ENCODE measurements at regions not wholly inside any gene's neighbourhood (a gene's known extent, or its start where the extent isn't known, plus 50 kb on each side); places are given as distances from the start of the nearest gene placed in this dataset.

DNA sequence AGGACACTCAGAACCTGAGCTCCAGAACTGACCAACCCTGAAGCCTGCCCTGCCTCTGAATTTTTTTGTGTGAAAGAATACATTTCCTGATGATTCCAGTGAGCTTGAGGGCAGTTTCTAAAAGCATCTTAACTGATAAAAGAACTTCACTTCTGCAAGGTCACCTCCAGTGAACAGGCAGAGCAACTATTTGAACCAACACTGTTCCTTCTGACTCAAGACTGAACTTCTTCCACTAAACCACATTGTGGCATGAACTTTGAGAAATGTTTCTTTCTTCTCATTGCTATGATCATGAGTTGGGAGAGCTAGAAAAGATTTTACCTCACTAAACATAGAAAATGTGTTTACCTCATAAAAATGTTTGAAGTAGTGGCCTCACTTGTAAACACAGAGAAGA is 83.8 kb upstream of the SERTAD2 start:
- no peak overlapping the region for H2BK5ac ChIP-seq (ENCODE audit: low read depth, low read length)
- no peak overlapping the region for H2AFZ ChIP-seq (ENCODE audit: low read length)
- no peaks in the 10 kb centered on the region for H3K23me2 ChIP-seq (ENCODE audit: low read depth, low read length)
- no peak overlapping the region for H2BK15ac ChIP-seq (ENCODE audit: low read length)
- H3K18ac ChIP-seq (ENCODE audit: extremely low read depth, low read length), result no peak overlapping the region
- FAIRE-seq, result no peak
- H3K4me3 ChIP-seq (ENCODE audit: extremely low read depth in 1 of 4, insufficient read depth in 2 of 4, low read depth in 3 of 4, low read length in 4 of 4), result no peak overlapping the region
- H4K20me1 ChIP-seq (replicated peaks in 1 of 2; ENCODE audit: control insufficient read depth in 1 of 2, insufficient read depth in 2 of 2, low read length in 2 of 2), result no peaks in the 10 kb centered on the region
- no peak overlapping the region for H3K23ac ChIP-seq (ENCODE audit: insufficient read length)
- ChIA-PET POLR2A (ENCODE audit: partially characterized antibody) (no interaction called here), CTCF (ENCODE audit: partially characterized antibody) (interaction anchor here (0.7 to 2.4 kb wide), 5 partner anchors 10 to 64 kb away, joined by 3 to 5 read pairs (median 3); no protein-coding TSS in a partner anchor)
- no peaks in the 10 kb centered on the region for H3K79me1 ChIP-seq (ENCODE audit: low read depth, low read length)
- no peak for DNase-seq (ENCODE audit: low read depth in 1 of 2, low spot score in 2 of 2)
- H3K27ac ChIP-seq (ENCODE audit: low read depth, low read length), result no peak overlapping the region
- H3K36me3 ChIP-seq (ENCODE audit: control insufficient read depth in 2 of 4, insufficient read depth in 4 of 4, low read length in 3 of 4), result no peaks in the 10 kb centered on the region
- no peaks in the 10 kb centered on the region for H3K27me3 ChIP-seq (replicated peaks in 1 of 4; ENCODE audit: control insufficient read depth in 3 of 4, extremely low read depth in 1 of 4, insufficient read depth in 3 of 4, low read length in 3 of 4)
- no peaks in the 10 kb centered on the region for H3K9me3 ChIP-seq (ENCODE audit: insufficient read depth in 2 of 2, low read depth in 1 of 2, low read length in 1 of 2)
- H3K56ac ChIP-seq (replicated peaks; ENCODE audit: insufficient read length, low read depth, low read length), result no peak overlapping the region
- no peak overlapping the region for H3K9ac ChIP-seq (replicated peaks in 1 of 4; ENCODE audit: extremely low read depth in 1 of 4, low read depth in 3 of 4, low read length in 3 of 4)
- H3K4me1 ChIP-seq (replicated peaks in 1 of 4; ENCODE audit: control insufficient read depth in 3 of 4, insufficient read depth in 4 of 4, low read length in 3 of 4), result no peaks in the 10 kb centered on the region
- no peak overlapping the region for H4K5ac ChIP-seq (ENCODE audit: insufficient read length, low read depth, low read length)
- no peak overlapping the region for H3K4me2 ChIP-seq (ENCODE audit: insufficient read depth in 1 of 2, low read depth in 2 of 2, low read length in 2 of 2)
- no peak overlapping the region for H3K14ac ChIP-seq (ENCODE audit: insufficient read length)
- H3K79me2 ChIP-seq (ENCODE audit: control insufficient read depth in 1 of 2, insufficient read depth in 2 of 2, low read length in 2 of 2), result no peaks in the 10 kb centered on the region
- H3K4ac ChIP-seq (replicated peaks; ENCODE audit: insufficient read length, low read depth, low read length), result no peak overlapping the region
- H2BK20ac ChIP-seq (ENCODE audit: low read length), result no peak overlapping the region
- no peak overlapping the region for H4K91ac ChIP-seq (replicated peaks; ENCODE audit: insufficient read length, low read length)
- no peak overlapping the region for H2BK12ac ChIP-seq (ENCODE audit: low read depth, low read length)
- no peak overlapping the region for H2BK120ac ChIP-seq (replicated peaks; ENCODE audit: low read depth, low read length)
- no peak overlapping the region for H2AK5ac ChIP-seq (ENCODE audit: low read depth, low read length)
- no peak overlapping the region for H4K8ac ChIP-seq (ENCODE audit: extremely low read depth, insufficient read depth, low read length)
- no peak for TF ChIP-seq TAF1 (IDR thresholded peaks at IDR 0.05; ENCODE audit: low read depth, low read length)
- TF ChIP-seq RAD21 (IDR thresholded peaks at IDR 0.05 in 1 of 2, conservative IDR thresholded peaks at IDR 0.05 in 1 of 2; ENCODE audit: low read depth in 2 of 2, low read length in 2 of 2), result no peak
- TF ChIP-seq JUN (IDR thresholded peaks at IDR 0.05; ENCODE audit: low read depth, low read length), result no peak
- no peak for TF ChIP-seq USF2 (IDR thresholded peaks at IDR 0.05; ENCODE audit: low read length)
- no peak for TF ChIP-seq NRF1 (IDR thresholded peaks at IDR 0.05; ENCODE audit: low read depth, low read length)
- TF ChIP-seq CBX5 (IDR thresholded peaks at IDR 0.05; ENCODE audit: low read depth, low read length), result no peak
- TF ChIP-seq ASH2L (IDR thresholded peaks at IDR 0.05; ENCODE audit: low read length), result no peak
- no peak for TF ChIP-seq RFX5 (IDR thresholded peaks at IDR 0.05; ENCODE audit: borderline replicate concordance, low read depth, low read length)
- TF ChIP-seq CHD1 (IDR thresholded peaks at IDR 0.05; ENCODE audit: low read depth, low read length), result no peak
- no peak for TF ChIP-seq RXRA (IDR thresholded peaks at IDR 0.05; ENCODE audit: insufficient read depth, low read depth, low read length)
- TF ChIP-seq PHF8 (conservative IDR thresholded peaks at IDR 0.05; ENCODE audit: low read depth, low read length), result no peak
- TF ChIP-seq CBX8 (IDR thresholded peaks at IDR 0.05; ENCODE audit: borderline replicate concordance, low read depth, low read length), result no peak
- TF ChIP-seq BRCA1 (IDR thresholded peaks at IDR 0.05; ENCODE audit: low read depth, low read length), result no peak
- no peak for TF ChIP-seq SIRT6 (IDR thresholded peaks at IDR 0.05; ENCODE audit: low read length)
- TF ChIP-seq SIN3A (conservative IDR thresholded peaks at IDR 0.05 in 1 of 2, IDR thresholded peaks at IDR 0.05 in 1 of 2; ENCODE audit: low read depth in 1 of 2, low read length in 2 of 2), result no peak
- no peak for TF ChIP-seq SRF (IDR thresholded peaks at IDR 0.05; ENCODE audit: low read depth, low read length)

Data from H1 (cell line).